Endometrium (tissue), 2 donors: ENCODE measurements at regions not wholly inside any gene's neighbourhood (a gene's known extent, or its start where the extent isn't known, plus 50 kb on each side); places are given as distances from the start of the nearest gene placed in this dataset.
"Not testable (repeated sequence)": the region's sequence is repeated elsewhere in the genome, so short reads cannot be mapped to it uniquely, and the experiment has no call there.

Source experiments
- FAIRE-seq: peaks from 2 replicates; lab custom pipeline; 2012; peaks lifted over from hg19 to GRCh38; lab: Jason Lieb, UNC
- donor health status: control.
- donor health status: control.

DNA sequence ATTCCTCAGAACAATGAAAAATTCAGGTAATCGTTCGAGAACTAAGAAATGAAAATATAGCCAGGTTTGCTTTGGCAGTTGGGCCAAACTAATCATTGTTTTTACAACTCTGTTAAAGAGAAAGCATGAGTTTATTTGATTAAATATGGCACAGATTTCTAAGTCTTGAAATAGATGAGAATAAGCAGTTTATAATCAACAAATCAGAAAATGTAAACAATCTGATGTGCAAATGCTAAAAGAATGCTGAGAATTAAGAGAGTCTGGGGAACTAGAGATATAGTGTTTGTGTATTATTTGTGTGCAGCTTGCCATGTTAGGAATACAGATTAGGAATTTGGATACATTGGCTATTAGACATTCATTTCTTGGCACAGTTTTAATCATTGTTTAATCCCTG, 212.5 kb downstream of the TANC2 start:
- peak; percentile 95 for FAIRE-seq

DNA sequence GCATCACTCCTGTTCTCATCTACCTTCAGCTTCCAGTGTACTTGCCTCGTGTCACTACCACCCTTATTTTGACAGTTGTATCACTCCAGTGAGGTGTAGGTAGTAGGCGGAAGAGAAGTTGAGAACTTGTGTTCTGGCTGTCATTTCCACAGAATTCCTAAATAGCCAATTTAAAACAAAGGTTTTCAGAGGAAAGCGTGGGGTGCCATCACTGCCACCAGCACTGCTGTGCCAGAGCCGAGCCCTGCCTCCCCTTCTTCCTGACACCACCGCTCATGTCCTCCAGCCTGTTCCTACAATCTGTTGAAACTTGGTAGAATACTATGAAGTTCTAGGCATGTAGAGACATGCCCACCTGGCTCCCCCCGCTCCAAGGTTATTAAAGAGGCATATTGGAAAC, 215.8 kb downstream of the TANC2 start:
- FAIRE-seq, result no peak

DNA sequence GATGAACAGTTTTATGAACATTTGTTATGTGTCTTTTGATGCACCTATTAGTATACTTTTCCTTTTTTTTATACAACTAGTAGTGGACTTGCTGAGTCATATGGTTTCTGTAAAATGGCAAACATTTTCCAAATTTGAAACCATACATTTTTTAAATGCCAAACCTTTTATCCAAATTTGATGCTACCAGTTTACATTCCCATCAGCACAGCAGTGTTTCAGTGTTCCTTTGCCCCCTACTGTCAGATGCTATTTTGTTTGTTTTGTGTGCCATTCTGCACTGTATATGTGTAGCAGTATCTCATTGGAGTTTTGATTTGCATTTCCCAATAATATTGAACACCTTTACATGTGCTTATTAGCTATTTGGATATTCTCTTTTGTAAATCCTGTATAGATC, 219.4 kb downstream of the TANC2 start:
- no peak for FAIRE-seq

DNA sequence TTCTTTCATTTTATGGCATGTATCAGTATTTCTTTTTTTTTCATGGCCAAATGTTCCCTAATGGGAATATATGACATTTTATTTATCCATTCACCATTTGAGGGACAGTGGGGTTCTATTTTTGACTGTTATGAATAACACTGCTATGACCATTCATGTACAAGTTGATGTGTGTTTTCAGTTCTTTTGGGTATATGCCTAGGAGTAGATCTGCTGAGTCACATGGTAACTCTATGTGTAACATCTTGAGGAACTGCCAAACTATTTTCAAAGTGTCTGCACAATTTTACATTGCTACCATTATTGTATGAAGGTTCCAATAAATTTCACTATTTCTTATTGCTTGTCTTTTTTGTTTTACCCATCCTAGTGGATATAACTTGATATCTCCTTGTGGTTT, 223.0 kb downstream of the TANC2 start:
- FAIRE-seq, result no peak

DNA sequence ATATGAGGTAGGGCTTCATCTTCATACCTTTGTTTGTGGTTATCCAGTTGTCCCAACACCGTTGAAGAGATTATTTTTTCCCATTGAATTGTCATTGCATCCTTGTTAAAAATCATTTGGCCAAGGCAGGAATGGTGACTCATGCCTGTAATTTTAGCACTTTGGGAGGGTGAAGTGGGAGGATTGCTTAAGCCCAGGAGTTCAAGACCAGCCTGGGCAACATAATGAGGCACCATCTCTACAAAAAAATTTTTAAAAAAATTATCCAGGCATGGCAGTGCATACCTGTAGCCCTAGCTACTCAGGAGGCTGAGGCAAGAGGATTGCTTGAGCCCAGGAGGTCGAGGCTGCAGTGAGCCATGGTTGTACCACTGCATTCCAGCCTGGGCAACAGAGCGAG, 223.9 kb downstream of the TANC2 start:
- FAIRE-seq, result no peak

DNA sequence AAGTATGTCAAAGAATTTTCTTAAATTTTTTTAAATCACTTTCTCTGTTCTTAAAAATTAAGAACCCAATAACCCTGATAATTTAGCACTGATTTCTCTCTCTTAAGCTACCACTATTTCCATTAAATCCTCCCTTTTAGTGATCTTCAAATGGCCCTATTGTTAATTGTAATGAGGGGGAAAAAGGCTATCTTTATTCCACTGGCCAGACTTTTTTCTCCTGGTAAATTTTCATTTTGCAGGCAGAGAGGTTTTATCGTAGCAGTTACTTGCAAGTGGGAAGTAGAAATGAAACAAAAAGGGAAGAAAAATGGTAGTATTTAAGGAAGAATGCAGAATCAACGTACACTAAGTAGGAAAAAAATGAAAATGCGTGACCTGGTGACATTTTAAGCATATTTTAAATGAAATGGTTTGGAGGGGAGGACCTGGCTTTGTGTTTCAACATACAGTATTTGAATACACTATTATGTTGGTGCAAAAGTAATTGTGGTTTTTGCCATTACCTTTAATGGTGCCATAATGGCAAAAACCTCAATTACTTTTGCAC, 224.9 kb downstream of the TANC2 start:
- no peak for FAIRE-seq

DNA sequence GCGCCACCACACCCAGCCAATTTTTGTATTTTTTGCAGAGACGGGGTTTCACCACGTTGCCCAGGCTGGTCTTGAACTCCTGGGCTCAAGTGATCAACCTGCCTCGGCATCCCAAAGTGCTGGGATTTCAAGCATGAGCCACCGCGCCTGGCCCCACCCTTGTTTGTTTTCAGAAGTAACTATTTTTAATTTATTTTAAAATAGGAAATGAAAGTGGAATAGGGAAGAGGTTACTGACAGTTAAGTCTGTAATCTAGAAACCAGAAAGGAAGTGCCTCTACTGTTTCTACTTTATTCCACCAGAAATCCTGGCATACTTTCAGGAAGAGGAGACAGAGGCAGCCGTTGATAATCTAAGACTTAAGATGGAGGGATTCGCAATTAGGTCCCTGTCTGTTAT, 225.6 kb downstream of the TANC2 start:
- FAIRE-seq, result no peak

DNA sequence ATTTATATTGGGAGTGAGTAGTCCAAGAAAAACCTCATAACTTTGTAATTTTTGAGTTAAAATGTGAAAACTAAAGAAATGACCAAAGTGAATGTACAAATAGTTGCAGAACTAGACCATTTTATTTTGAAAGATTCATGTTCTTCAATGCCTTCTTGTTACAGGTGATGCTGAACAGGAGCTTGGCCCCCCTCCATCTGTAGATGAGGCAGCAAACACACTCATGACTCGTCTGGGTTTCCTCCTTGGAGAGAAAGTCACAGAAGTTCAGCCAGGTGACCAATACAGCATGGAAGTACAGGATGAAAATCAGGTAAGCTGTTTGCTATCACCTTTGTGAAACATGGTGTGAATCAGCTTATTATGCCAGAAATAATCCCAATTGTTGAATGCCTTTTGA, 227.8 kb downstream of the TANC2 start:
- no peak for FAIRE-seq

DNA sequence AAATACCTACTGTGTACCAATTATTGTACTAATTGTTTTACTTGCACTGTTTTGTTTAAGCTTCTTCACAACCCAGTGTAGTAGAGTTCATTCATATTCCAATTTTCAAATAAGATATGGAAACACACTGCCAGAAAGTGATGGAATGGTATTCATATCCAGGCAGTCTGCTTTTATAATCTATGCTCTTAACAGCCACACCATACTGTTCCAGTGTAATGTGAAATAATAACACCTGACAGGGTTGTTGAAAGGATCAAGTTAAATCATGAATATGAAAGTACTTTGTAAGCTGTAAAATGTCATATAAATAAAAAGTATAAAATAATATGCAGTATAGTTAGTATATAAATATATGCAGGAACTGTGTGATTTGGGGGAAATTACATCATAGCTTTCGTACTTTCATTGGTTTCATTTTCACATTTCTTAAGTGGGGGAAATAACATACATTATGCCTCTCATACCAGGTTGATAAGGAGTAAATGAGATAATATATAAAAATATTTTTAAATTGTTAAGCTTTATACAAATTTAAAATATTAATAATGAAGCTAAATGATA, 230.8 kb downstream of the TANC2 start:
- no peak for FAIRE-seq

DNA sequence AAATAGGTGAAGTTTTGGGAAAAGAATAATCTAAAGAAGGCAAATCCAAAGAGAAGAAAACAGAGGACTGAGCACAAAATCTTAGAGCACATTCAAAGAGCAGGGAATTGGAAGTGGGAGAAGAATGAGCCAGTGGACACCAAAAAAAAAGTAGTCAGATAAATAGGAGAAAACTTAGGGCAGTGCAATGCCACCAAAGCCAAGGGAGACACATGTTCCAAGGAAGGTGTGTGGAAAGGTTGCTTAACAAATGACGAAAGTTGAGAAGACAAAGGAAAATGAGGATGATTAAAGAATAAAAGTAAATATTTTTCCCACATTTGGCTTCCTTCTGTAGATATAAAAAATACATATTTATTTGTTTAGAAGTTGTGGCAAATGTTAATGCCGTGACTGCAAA, 237.6 kb downstream of the TANC2 start:
- no peak for FAIRE-seq

DNA sequence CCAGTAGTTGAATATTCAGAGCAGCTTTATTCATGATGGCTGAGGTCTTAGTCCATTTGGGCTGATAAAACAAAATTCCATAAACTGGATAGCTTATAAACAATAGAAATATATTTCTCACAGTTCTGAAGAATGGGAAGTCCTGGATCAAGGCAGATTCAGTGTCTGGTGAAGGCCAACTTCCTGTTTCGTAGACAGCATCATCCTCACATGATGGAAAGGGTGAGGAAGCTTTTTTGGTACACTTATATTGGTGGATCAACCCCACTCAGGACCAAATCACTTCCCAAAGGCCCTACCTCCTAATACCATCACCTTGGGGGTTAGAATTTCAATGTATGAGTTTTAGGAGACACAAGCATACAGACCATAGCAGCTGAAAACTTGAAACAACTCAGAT, 224.2 kb downstream of the CYB561 start:
- FAIRE-seq, result no peak

DNA sequence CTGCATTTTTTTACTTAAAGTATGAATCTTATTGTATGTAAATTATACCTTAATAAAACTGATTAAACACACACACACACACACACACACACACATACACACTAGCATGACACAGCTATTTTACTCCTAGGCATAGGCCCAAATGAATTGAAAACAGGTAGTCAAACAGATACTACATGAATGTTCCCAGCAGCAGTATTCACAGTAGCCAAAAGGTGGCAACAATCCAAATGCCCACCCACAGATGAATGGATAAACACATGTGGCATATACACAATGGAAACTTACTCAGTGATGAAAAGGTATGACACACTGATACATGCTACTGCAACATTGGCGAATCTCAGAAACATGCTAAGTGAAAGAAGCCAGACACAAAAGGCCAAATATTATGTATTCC, 223.5 kb downstream of the CYB561 start:
- FAIRE-seq, result no peak

DNA sequence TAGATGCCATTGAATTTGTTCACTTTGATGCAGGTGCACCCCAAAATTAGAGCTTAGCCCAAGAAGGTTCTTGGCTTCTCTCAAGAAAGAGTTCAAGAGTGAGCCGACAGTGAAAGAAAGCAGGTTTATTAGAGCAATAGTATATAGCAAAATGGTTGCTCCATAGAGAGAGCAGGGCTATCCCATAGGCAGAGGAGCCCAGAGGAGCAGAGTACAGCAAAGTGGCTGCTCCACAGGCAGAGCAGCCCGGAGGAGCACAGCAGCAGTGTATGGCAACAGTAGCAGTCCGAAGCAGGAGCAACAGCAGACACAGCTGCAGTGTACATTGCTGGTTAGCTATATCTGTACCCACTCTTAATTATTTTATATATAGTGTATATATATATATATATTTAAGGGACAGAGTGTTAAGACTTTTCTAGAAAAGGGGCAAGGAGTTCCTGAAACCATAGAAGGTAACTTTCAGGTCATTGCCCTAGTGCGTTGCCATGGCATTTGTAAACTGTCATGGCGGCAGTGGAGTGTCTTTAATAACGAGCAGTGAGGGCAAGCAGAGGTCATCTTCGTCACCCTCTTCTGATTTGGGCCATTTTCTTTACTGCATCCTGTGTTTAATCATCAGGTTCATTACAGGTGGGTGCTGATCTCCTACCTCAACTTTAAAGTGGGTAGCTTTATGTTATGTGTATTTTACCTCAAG, 222.7 kb downstream of the CYB561 start:
- no peak for FAIRE-seq

DNA sequence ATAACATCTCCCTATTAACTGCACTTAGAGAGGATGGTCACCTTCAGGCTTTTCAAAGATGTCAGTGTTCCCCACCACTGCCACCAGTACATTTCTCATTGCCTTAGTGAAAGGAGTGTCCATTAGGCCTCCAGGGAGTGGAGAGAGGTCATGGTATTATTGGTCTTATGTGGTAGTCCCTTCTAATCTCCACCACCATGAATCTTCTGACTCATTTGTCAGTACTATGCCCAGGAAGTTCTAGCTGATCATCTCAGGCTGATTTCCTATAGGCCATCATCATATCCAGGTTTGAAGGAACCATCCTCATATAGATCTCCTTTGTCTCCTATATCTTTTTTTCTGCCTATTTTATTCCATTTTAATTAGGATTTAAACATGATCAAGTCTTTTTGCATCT, 221.5 kb downstream of the CYB561 start:
- no peak for FAIRE-seq

DNA sequence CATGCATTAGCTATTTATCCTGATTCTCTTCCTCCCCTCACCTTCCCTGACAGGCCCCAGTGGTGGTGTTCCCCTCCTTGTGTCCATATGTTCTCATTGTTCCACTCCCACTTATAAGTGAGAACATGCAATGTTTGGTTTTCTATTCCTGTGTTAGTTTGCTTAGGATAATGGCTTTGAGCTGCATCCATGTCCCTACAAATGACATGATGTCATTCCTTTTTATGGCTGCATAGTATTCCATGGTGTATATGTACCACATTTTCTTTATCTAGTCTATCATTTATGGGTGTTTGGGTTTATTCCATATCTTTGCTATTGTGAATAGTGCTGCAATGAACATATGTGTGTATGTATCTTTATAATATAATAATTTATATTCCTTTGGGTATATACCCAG, 219.4 kb downstream of the CYB561 start:
- FAIRE-seq, result not testable (repeated sequence)

DNA sequence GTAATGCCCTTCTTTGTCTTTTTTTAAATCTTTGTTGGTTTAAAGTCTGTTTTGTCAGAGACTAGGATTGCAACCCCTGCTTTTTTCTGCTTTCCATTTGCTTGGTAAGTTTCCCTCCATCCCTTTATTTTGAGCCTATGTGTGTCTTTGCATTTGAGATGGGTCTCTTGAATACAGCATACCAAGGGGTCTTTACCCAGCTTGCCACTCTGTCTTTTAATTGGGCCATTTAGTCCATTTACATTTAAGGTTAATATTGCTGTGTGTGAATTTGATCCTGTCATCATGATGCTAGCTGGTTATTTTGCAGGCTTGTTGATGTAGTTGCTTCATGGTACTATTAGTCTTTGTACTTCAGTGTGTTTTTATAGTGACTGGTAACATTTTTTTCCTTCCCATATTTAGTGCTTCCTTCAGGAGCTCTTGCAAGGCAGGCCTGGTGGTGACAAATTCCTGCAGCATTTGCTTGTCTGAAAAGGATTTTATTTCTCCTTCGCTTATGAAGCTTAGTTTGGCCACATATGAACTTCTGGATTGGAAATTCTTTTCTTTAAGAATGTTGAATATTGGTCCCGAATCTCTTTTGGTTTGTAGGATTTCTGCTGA, 215.0 kb downstream of the CYB561 start:
- not testable (repeated sequence) for FAIRE-seq

DNA sequence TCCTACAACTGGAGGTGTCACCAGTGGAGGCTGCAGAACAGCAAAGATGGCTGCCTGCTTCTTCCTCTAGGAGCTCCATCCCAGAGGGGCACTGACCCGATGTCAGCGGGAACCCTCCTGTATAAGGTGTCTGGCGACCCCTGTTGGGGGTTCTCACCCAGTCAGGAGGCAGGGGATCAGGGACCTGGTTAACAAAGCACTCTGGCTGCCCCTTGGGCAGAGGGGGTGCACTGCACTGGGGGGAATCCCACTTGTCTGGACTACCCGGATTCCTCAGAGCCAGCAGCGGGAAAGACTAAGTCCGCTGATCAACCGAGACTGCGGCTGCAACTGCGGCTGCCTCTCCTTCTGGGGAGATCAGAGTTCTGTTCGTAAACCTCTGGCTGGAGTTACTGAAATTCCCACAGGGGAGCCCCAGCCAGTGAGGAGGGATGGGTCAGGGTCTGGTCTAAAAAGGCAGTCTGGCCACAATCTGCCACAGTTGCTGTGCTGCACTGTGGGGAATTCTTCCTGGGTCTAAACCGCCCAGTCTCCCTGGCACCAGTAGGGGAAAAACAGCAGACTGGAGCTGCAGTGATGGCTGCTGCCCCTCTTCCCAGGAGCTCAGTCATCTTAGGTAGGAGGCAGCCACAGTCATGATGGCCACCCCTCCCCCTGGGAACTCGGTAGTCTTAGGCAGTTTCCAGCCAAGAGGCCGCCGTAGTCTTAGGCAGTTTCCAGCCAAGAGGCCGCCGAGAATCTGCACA, 213.4 kb downstream of the CYB561 start:
- no peak for FAIRE-seq

DNA sequence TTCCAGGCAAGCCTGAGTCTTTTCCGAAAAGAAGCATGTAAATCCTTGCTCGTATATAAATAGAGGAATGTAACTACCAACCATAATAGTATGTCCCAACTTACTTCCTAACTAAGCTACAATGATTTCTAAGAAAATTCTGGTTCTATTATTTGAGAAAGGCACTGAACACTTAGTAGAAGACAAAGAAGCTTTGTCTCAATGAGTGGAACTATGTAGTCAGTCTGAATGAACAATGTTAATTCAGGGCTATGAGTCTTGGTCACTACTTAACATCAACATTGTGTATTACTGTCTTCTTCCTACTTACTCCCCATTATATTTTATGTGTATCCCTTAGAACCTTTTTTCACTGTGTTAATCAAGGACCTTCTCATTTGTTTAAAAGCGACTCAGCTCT, 206.0 kb downstream of the CYB561 start:
- no peak for FAIRE-seq

DNA sequence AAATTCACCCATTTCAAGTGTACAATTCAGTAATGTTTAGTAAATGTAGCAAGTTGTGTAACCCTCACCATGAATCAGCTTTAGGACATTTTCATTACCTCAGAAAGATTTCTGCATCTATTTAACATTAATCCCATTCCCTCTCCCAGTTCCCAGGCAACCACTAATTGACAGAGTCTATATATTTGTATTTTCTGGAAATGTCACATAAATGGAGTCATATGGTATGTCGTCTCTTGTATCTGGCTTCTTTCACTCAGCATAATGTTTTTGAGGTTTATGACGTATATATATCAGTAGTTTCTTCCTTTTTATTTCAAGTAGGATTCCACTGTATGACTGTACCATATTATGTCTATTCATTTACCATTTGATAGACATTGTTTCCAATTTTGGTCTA, 199.8 kb downstream of the CYB561 start:
- FAIRE-seq, result no peak

DNA sequence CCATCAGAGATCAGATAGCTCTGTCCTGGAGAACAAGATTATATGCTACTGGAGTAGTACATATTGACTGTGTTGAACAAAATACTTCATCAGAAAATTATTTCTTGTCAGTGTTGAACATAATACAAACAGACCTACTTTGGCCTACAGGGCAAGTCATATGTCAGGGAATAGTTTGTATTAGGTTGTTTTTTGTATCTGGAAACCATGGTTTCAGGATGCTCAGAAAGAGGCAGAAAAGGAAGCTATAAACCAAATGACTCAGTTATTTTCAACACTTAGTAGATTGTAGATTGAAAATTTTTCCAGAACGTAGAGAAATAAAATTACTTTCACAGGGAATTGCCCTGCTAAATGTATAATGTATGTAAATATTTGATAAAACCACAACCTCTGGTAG, 198.4 kb downstream of the CYB561 start:
- no peak for FAIRE-seq

DNA sequence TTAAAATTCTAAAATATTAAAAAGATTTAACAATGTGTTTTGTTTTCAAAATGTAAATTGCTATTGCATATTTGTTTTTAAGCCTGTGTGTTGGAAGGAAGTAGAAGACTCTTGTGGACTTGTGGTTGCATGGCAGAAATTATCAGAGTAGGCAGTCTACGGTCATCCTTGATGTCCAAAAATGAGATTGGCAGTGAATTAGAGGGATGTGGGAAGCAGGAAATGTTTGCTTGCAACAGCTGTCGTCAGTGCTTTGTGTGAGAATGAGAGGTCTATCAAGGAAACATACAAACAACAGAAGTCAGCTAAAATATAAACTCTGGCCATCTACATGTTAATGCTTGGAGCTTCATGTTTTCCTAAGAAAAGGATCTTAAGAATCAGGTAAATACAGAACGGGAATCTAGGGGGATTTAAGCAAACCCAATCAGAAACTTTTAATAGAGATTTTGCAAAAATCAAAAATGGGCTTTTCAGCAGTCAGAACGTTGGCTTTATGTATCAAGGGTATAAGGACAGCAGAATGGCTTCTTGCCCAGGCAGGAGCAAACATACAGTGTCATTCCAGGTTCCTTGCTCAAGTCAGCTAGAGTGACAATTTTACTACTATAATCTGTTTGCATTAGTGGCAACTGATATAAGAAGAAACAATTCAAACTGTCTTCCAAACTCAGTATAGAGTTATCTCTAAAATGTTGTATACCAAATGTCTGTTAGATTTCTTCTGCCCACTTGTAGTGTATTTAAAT, 196.7 kb downstream of the CYB561 start:
- no peak for FAIRE-seq

DNA sequence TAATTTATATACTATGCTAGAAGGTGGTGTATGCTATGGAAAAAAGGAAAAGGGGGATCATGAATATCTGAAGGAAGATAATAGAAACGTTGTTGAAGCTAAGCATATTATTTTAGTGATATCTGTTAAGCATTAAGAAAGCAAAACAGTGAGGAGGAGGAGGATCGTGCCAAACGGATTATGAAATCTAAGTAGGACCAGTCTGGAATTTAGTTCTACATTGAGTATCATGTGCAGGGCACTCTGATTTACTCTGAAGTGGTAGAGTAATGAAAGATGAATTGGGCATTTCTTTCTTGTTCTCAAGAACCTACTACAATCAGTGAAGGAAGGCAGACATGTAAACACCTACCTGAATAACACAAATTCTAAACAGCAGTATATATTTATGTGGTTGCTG, 195.3 kb downstream of the CYB561 start:
- no peak for FAIRE-seq
